ENCODE measurements at regions not wholly inside any gene's neighbourhood (a gene's known extent, or its start where the extent isn't known, plus 50 kb on each side); places are given as distances from the start of the nearest gene placed in this dataset.

DNA sequence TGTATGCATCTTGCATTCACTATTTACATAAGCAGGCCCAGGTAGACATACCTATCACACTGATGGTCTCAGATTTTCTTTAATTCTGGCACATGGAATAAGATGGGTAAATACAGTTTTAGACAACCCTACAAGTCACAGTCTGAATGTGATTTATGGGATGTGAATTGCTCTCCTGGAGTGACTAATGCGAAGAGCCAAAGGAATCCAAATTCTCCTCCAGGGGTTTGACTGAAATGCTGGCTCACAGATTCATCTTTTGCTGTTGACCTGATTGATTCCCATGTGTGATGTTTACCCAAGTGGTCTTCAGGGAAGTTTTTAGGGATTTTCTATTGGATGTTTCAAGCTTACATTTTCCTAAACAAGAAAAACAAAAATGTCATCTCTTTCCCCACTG is 277.9 kb upstream of the MON1B start:
- DNase-seq = no peak

- no peak for DNase-seq
These were observed 264.9 kb upstream of the MON1B start for GRCh38 chr16:76926042-76926441.

GRCh38 chr16:76926595-76926994 is 264.4 kb upstream of the MON1B start:
- no peak for DNase-seq

- no peak for DNase-seq
These were observed 259.8 kb upstream of the MON1B start for GRCh38 chr16:76931186-76931585.

- DNase-seq = no peak
These were observed 258.3 kb upstream of the MON1B start for GRCh38 chr16:76932541-76933211.

DNA sequence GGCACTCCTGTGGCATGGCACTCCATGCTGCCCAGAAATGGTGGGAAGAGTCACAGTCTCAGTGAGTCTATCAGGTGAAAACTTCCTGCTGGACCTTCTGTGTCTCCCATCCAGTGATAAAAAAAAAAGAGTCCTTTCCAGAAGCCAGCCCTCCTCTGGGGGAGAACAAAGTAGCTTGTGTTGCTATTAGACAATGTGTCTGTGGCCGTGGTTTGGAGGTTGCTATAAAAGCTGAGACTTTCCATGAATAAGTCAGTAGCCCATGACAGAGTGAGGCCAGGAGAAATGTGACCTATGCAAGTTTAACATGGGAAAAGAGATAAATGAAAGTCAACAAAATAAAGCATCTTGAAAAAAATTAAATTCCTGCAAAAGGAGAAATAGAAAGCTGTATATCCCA is 250.7 kb upstream of the MON1B start:
- DNase-seq = no peak

DNA sequence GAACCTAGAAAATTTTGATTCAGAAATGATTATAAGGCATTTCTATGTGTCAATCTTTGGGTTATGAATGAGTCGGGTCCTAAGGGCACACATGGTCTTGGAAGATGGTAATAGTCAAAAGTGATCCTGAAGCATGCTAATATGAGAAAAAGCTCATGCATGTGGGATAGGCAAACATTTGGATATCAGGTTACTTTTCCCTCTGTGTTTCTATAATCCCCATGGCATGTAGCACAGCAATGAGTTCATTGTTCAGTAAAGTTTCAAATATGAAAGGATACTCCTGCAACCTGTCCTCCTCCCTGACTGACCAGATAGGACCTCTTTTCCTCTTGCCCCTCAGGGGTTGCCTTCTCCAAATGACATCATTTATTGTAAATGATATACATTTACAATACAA is 249.9 kb upstream of the MON1B start:
- no peak for DNase-seq

GRCh38 chr16:76942089-76942488 is 248.9 kb upstream of the MON1B start:
- DNase-seq = no peak

DNA sequence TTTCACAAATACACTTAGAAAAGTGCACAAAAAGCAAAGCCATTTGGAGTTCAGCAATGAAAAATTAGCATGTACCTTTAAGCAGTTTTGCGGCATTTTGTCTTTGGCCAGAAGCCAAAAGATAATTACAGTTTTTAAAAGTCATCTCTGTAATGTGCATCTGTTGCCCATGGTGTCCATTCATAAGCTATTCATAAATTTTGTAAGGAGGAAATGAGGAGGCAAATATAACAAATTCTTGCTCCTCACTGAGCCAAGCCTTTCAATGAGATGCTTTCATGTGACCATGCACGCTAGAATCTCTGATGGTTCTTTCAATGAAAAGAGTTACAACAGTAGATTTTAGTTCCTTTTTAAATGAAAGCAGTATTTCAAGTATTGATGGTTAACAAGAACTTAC is 247.1 kb upstream of the MON1B start:
- DNase-seq = no peak

DNA sequence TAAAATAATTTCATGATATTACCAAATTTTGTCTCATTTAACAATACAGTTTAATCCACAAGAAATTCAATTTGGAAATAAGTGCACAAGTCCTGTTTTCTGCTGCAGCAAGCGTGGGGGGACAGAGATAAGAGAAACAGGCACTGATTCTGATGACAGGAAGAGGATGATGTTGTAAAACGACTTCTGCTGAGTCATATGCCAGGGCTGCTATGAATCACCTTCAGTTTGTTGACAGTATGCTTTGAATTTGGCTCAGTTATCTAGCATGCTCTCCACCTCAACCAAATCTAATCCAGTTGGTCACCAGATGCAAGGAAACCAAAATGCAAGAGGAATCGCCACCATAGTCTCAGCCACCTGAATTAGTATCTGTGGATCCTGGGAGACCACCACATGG is 244.1 kb upstream of the MON1B start:
- DNase-seq = no peak

DNA sequence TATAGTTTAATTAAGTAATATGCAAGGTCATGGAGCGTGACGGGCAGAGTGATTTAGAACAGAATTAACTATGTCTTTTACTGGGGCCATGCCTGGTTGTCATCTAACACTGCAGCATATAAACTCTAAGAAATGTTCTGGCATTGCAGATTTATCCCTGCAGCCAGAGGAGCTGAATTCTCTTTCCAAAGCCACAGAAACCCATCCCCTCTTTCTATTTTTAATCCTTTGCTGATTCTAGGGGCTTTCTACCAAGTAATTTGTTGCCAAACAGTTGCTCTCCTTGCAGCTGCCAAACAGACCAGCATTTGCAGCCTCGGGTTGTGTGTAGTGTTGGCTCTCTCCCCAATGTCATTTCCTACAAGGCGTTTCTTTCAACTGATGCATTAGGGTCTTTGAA is 243.2 kb upstream of the MON1B start:
- DNase-seq = no peak

DNA sequence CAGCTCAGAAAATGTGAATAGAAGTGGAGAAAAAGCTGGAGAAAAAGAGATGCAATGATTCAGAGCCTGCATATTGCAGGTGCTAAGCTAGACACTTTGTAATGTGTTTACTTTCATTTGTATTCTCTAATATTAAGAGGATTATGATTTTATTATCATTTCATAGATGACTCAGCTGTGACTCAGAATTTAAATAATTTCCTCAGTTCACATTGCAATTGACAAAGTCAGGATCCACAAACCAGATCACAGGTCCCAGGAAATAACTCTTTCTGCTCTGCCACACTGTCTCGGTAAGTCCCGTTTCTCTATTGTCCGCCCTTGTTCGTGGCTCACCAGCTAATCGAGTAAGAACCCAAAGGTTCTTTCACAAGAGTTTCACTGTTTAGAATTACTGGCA is 235.4 kb upstream of the MON1B start:
- DNase-seq = no peak

- DNase-seq = no peak
These were observed 234.6 kb upstream of the MON1B start for GRCh38 chr16:76956394-76956793.

DNA sequence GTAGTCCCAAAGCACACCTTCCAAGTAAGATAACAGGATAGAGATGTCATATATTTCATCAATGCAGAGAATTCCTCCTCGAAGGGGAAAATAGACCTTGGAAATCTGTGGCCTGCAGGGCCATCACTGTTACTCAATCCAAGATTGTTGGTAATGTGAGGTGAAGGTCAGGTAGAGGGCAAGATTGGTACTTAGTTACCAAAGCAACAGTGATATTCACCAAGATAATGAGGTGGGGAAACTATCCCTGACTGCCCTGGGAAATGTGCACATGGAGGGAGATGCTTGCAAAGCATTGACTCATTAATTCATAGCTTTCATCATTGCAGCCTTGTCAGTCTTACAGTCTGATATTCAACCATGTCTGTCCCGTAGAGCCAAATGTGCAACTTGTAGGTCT is 234.1 kb upstream of the MON1B start:
- no peak for DNase-seq

- no peak for DNase-seq
These were observed 231.8 kb upstream of the MON1B start for GRCh38 chr16:76959166-76959565.

DNA sequence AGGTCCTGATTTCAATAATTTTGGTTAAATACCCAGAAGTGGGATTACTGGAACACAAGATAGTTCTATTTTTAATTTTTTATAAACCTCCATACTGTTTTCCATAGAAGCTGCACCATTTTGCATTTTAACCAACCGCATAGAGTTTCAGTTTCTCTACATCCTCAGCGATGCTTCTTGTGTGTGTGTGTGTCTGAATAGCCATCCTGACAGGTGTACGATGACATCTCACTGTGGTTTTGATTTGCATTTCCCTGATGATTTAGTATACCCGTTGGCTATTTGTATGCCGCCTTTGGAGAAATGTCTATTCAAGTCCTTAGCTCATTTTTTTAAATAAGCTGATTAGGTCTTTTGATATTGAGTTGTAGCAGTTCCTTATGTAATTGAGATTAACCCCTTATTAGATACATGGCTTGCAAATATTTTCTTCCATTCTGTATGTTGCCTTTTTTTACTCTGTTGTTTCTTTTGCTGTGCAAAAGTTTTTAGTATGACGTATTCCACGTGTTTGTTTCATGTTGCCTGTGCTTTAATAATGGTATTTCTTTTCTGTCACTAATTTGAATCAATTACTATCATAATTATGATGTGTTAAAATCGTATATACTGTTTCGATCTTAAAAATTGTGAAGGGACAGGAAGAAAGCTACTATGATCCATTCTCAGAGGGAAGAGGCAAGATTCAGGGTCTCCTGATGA is 227.2 kb upstream of the MON1B start:
- DNase-seq = no peak

DNA sequence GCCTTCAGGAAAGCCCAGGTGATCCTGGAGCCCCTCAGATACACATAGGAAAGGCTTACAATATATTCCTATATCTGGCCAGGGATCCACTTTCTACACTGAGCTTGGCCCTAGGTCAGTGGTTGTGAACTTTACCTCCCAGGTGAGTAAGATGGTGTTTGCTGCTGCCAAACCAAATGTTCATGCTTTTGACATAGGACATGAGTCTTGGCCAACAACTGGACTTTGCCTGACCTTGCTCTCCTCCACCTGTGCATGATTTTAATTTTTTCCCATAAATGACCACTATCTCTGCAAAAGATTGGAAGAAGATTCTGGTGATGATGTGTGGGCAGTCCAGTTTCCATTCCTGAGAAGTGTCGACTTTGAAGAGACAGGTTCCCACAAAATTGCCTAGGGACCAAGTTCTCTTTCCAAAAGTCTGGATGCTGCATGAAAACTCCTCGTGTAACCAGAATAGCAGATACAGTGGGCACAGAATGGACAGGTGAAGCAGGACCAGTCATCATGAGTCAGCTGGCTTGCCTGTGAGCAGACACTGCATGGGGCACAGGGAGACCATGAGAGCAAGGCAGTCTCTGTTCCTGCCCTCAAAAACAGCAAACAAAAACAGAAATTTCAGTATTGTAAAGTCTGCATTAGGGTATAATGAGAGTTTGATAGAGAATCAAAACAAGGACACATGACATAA is 226.4 kb upstream of the MON1B start:
- no peak for DNase-seq

- no peak for DNase-seq
These were observed 220.8 kb upstream of the MON1B start for GRCh38 chr16:76970087-76970744.

GRCh38 chr16:76970745-76971099 is 220.3 kb upstream of the MON1B start:
- no peak for DNase-seq

DNA sequence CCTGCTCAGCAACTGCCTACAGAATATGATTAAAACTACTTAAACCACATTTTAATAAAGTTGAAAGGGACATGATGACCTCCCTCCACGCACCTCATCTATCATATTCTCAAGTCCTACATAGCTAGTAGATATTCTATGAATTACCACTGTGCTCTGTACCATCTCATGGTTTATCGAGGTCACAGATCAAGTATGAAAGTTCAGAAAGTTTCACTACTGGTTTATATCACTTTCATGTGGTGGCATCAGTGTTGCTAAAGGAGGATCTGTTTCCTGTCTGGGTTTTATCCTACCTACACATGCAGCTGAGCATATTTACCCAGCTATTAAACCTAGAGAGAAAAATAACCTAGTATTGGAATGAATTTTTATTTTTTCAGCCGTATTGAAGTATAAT is 214.9 kb upstream of the MON1B start:
- no peak for DNase-seq

DNA sequence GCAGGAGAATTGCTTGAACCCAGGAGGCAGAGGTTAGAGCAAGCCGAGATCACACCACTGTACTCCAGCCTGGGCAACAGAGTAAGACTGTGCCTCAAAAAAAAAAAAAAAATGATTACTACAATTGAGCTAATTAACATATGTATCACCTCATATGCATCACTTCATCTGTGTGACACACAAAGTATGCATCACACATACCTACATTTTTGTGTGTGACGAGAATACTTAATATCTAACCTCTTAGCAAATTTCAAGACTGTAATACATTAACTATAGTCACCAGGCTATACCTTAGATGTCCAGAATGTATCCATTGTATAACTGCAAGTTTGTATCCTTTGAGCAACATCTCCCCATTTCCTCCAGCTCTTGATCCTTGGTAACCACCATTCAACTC is 214.2 kb upstream of the MON1B start:
- DNase-seq = no peak

GRCh38 chr16:76984196-76984595 is 206.8 kb upstream of the MON1B start:
- DNase-seq = no peak

DNA sequence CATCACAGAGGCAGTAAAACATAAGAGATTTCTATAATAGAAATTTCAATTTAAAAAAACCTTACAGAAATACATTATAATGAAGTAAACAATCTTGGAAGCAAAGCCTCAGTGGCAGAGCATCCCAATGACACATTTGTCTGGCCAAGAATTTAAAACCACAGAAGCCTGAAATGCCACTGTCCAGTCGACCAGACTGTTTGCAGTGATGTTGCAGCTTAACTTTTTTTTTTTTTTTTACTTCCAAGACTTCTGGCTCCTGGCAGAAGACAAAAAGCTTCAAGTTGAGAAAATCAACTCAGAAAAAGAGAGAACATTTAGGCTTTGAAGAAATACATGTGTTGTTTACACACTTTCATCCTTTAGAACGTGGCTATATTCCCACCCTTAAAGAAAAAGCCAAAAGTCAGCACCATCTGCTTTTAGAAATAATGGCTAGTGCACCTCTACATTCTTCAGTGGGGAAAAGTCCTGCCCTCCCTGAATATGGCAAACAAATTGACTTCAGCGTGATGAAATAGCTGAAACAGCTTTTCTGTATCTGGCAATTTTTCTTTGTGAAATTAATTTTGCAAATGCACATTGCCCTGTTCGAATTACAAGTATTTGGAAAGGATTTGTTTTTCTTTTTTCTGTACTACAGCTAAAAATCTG is 205.5 kb upstream of the MON1B start:
- no peak for DNase-seq

Data from activated CD4-positive, alpha-beta T cell treated with anti-CD3 and anti-CD28 coated beads for 48 hours (primary cell).